Kidney epithelial cell (primary cell): ENCODE measurements at regions not wholly inside any gene's neighbourhood (a gene's known extent, or its start where the extent isn't known, plus 50 kb on each side); places are given as distances from the start of the nearest gene placed in this dataset.

Source experiments
- DNase-seq: peaks from one replicate; pipeline ENCODE4 v3.0.0-alpha.2; 2010; ENCODE audit warnings: low read depth
- H3K27me3 ChIP-seq: 2 replicates; pipeline ENCODE4 v1.6.0; 2011; ENCODE audit warnings: low read length; ENCODE audit not compliant: control insufficient read depth, insufficient read depth
- H3K36me3 ChIP-seq: 2 replicates; pipeline ENCODE4 v1.5.1; 2011; ENCODE audit warnings: low read length; ENCODE audit not compliant: control insufficient read depth, insufficient read depth
- H3K4me3 ChIP-seq: 2 replicates; pipeline ENCODE4 v1.5.1; 2011; ENCODE audit warnings: low read depth, mild to moderate bottlenecking, control low read depth, low read length
- TF ChIP-seq, protein P1 (sequence below): IDR thresholded peaks from 2 replicates; pipeline ENCODE4 v1.5.1; 2011; ENCODE audit warnings: mild to moderate bottlenecking, moderate library complexity, low read length, control low read depth, inconsistent platforms; ENCODE audit not compliant: insufficient read depth, poor library complexity, severe bottlenecking

DNA sequence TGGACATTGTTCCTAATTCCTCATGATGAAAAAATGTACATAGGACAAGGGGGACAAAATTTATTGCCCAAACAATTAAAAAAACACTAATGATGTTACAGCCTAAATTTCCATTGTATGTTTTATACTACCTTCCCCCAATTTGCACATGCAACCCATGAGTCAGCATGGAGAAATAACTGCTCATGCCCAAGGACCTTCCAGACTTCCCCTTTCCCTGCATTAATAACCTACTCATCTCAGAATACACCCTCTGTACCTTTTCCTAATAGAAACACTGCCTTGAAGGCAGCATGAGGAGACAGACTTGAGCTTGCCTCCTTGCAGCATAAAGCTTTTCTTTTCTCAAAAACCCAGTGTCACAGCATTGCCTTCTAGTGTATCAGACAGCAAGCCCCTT, 2402.8 kb downstream of the TP53TG3F start:
- TF ChIP-seq, protein P1, sequence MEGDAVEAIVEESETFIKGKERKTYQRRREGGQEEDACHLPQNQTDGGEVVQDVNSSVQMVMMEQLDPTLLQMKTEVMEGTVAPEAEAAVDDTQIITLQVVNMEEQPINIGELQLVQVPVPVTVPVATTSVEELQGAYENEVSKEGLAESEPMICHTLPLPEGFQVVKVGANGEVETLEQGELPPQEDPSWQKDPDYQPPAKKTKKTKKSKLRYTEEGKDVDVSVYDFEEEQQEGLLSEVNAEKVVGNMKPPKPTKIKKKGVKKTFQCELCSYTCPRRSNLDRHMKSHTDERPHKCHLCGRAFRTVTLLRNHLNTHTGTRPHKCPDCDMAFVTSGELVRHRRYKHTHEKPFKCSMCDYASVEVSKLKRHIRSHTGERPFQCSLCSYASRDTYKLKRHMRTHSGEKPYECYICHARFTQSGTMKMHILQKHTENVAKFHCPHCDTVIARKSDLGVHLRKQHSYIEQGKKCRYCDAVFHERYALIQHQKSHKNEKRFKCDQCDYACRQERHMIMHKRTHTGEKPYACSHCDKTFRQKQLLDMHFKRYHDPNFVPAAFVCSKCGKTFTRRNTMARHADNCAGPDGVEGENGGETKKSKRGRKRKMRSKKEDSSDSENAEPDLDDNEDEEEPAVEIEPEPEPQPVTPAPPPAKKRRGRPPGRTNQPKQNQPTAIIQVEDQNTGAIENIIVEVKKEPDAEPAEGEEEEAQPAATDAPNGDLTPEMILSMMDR = no peak
- Histone ChIP-seq H3K27me3 (no peaks in the 10 kb centered on the region), H3K4me3 (no peak overlapping the region), H3K36me3 (no peaks in the 10 kb centered on the region)
- no peak for DNase-seq

DNA sequence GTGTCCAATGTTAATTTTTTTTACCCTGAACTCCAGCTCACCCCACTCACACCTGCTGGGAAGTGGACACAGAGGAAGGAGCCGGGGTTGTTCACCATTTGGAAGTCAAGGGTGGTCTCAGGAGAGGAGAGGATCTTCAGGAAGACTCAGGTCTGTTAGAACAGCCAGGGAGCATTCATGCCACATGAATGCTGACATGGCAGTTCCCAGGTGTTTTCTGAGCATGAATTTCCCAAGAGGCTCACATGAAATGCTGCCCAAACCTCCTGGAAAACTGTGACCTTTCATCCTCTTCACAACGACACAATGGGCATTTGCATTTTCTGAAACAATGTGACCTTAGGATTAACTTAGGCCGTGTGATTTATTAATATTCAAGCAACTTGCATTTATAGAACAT, 2409.2 kb downstream of the TP53TG3F start:
- Histone ChIP-seq H3K36me3 (no peaks in the 10 kb centered on the region), H3K4me3 (no peak overlapping the region), H3K27me3 (no peaks in the 10 kb centered on the region)
- no peak for DNase-seq
- TF ChIP-seq, protein P1 = no peak

DNA sequence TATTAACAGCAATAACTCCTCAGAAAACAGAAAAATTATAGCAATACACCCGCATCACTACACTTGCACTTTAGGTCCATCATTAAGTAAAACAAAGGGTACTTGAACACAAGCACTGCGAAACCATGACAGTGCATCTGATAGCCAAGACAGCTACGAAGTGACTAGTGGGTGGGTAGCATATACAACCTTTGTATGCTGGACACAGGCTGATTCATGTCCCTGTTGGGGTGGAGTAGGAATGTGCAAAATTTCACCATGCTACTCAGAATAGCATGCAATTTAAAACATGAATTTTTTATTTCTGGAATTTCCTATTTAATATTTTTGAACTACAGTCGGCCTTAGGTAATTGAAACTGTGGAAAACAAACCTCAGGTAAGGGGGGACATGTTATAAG, 2414.1 kb downstream of the TP53TG3F start:
- no peaks in the 10 kb centered on the region for H3K27me3 ChIP-seq
- H3K4me3 ChIP-seq = no peak overlapping the region
- no peaks in the 10 kb centered on the region for H3K36me3 ChIP-seq
- no peak for DNase-seq
- TF ChIP-seq, protein P1 = no peak

DNA sequence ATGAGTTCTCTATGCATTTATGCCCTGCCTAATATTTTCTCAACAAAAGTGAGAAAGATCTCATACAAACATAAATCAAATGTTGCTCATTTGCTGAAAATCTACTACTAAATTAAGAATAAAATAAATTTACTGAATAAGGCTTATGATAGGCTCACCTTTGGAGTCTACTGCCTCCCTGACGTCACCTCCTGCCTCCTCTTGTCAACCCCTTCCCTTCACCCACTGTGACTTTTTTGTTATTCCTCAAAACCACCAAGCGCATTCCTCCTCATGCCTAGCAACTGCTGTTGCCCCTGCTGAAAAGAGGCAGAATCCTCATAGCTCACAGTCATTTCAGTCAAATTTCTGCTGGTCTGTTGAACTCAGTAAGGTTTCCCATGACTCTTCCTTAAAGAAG, 2422.2 kb downstream of the TP53TG3F start:
- Histone ChIP-seq H3K36me3 (no peaks in the 10 kb centered on the region), H3K27me3 (no peaks in the 10 kb centered on the region), H3K4me3 (no peak overlapping the region)
- TF ChIP-seq, protein P1 = no peak
- no peak for DNase-seq

DNA sequence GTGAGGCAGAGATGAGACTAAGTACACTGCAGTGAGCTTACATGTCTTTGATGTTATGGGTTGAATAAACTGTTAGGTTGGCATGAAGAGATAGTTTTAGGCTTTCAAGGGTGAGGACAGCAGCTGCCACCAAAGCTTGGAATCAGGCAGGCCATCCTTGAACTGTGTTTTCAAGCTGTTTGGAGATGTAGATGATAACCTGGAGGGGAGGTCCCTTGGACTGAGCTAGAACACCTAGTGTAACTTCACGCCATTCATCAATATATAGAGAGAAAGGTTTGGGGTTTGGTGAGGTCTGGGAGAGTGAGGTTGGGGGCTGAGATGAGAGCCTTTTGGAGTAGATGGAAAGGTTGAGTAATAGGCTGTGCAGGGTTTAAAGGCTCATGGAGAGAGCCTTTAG, 2447.0 kb downstream of the TP53TG3F start:
- TF ChIP-seq, protein P1 = no peak
- H3K27me3 ChIP-seq = no peaks in the 10 kb centered on the region
- H3K4me3 ChIP-seq = no peak overlapping the region
- H3K36me3 ChIP-seq = no peaks in the 10 kb centered on the region
- DNase-seq = no peak

DNA sequence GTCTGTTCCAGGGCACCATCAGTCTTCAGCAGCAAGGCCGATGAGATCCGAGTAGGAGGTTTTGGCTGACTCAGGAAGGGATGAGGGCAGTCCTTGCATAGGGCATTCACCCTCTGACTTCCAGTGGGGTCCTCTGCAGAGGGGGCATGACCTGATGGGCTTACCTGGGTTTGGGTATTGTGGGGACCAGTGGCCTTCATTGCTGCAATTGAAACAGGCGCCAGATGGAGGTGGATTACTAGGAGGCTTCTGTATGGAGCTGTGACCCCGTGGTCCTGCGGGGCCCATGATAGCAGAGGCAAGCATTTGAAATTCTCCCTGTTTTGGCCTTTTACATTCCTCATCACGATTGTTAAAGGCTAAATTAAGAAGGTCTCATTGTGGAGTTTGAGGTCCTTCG, 2448.7 kb downstream of the TP53TG3F start:
- no peaks in the 10 kb centered on the region for H3K36me3 ChIP-seq
- H3K27me3 ChIP-seq = no peaks in the 10 kb centered on the region
- DNase-seq = no peak
- no peak overlapping the region for H3K4me3 ChIP-seq
- TF ChIP-seq, protein P1 = no peak
